GM12878 (cell line): ENCODE measurements at regions not wholly inside any gene's neighbourhood (a gene's known extent, or its start where the extent isn't known, plus 50 kb on each side); places are given as distances from the start of the nearest gene placed in this dataset.

Source experiments
- EGR1 ChIP-seq, 2 experiments: IDR thresholded peaks; 1 replicate in 1 of 2; 2 replicates in 1 of 2; pipeline ENCODE4 v1.6.1; 2011 to 2012; ENCODE audit warnings: low read depth in 2 of 2, low read length in 2 of 2, borderline replicate concordance in 1 of 2, mild to moderate bottlenecking in 1 of 2, moderate library complexity in 1 of 2
- EP300 ChIP-seq, 2 experiments: fragments of 150-350 bp in 1 of 2; IDR thresholded peaks; 2 replicates each; pipeline ENCODE4 v1.6.1; 2011 to 2012; ENCODE audit warnings: low read depth in 2 of 2, low read length in 2 of 2, borderline replicate concordance in 1 of 2, improper control_type of control experiment in 1 of 2, inconsistent platforms in 1 of 2; ENCODE audit not compliant: control insufficient read depth in 1 of 2
- JUND ChIP-seq: IDR thresholded peaks from 2 replicates; pipeline ENCODE4 v1.6.1; 2012; ENCODE audit warnings: low read depth, mild to moderate bottlenecking, low read length, improper control_type of control experiment, moderate library complexity
- MYC ChIP-seq: IDR thresholded peaks from 2 replicates; pipeline ENCODE4 v1.6.1; 2011; ENCODE audit warnings: mild to moderate bottlenecking, low read length, moderate library complexity, inconsistent platforms; ENCODE audit not compliant: insufficient read depth, insufficient replicate concordance, insufficient read length, severe bottlenecking
- POU2F2 ChIP-seq: IDR thresholded peaks from 3 replicates; pipeline ENCODE4 v1.6.1; 2011; ENCODE audit warnings: low read depth, mild to moderate bottlenecking, low read length, borderline replicate concordance
- RFX5 ChIP-seq: IDR thresholded peaks from 2 replicates; pipeline ENCODE4 v1.6.1; 2011; ENCODE audit warnings: low read depth, low read length, improper control_type of control experiment

DNA sequence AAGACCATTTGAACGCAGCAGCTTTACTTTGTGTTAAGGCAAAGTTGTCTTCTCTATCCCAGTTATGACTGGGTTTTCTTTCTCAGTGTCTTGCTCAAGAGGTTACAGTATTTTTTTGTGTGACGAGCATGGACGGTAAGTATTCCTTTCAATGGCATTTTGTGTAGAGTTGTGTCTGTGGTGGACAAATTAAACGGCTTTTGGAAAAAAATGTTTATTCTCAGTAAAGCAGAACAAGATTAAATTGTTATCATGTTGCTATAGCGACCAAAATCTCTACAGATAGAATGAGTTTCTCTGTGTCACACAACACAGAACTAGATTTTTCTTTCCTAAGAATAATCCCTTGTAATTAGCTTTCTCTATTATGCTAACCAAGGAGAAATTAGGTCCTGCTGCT, 417.1 kb downstream of the AEBP2 start:
- TF ChIP-seq EP300 (IDR thresholded peaks at IDR 0.05; ENCODE audit: borderline replicate concordance in 1 of 2, control insufficient read depth in 1 of 2, low read depth in 2 of 2, low read length in 2 of 2) (no peak), EGR1 (IDR thresholded peaks at IDR 0.05; ENCODE audit: borderline replicate concordance in 1 of 2, low read depth in 2 of 2, low read length in 2 of 2) (no peak), JUND (no peak), MYC (no peak), POU2F2 (no peak), RFX5 (no peak)
